GM21576 (cell line): ENCODE measurements at regions not wholly inside any gene's neighbourhood (a gene's known extent, or its start where the extent isn't known, plus 50 kb on each side); places are given as distances from the start of the nearest gene placed in this dataset.
A peak's percentile ranks its signal among the peaks of the same experiment; 100 is the strongest.

Experiments used
- ATAC-seq: cut with Tn5 transposase; IDR thresholded peaks from one replicate; pipeline ENCODE4 v1.9.1; 2021; ENCODE audit warnings: mild to moderate bottlenecking, moderate library complexity; ENCODE audit not compliant: unreplicated experiment

GRCh38 chr1:78351551-78352216 is 139.1 kb upstream of the PTGFR start:
- no peak for ATAC-seq

DNA sequence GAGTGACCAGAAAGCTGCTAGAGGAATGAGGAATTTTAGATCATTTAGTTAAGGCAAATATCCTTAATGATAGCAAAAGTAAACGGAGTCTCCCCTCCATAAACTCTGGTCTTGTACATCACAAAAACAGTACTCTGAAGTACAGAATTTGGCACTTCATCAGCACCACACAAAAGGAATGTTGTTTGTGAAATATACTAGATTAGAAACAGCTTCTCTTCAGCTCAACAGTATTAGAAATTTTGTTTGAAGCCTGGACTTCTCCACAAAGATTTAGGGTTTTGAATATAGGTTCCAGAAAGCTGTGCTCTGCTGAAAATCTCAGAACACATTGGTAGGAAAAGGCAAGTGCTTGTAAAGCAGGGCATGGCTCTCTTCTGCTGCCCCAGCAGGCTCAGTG is 135.1 kb upstream of the PTGFR start:
- ATAC-seq, result no peak

DNA sequence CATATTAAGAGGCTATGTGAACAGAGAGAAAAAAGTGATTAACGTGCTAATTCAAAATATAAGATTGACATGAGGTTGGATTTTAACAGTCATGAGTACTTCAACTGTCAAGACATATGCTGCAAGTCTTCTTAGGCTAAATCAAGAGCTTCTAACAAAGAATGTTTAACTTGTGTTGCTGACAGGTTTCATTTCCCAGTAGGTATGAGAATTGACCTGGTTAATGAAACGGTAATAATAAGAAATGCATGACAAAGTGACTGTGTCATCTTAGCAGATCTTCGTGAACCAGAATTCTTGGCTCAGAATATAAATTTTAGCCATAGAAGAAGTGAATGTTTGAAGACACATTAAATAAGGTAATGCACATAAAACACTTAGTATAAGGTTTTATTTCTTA is 132.6 kb upstream of the PTGFR start:
- no peak for ATAC-seq

- no peak for ATAC-seq
Observed at GRCh38 chr1:78359666-78360065, 131.1 kb upstream of the PTGFR start.

- no peak for ATAC-seq
Observed at GRCh38 chr1:78360584-78360983, 130.2 kb upstream of the PTGFR start.

DNA sequence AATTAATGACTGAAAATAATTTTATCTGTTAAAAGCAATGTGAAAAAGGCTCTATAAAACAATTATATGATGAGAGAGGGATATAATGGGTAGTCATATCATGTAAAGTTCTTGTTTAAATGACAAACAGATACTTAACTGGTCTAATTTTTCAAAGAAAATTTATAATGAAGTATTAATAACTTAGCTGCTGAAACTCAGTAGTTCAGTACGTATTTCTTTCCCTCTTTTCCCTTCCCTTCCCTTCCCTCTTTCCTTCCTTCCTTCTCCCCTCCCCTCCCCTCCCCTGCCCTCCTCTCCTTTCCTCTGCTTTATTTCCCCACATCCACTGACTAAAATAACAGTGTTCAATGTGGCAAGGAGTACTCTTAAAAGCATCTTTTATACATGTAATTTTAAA is 123.1 kb upstream of the PTGFR start:
- no peak for ATAC-seq

DNA sequence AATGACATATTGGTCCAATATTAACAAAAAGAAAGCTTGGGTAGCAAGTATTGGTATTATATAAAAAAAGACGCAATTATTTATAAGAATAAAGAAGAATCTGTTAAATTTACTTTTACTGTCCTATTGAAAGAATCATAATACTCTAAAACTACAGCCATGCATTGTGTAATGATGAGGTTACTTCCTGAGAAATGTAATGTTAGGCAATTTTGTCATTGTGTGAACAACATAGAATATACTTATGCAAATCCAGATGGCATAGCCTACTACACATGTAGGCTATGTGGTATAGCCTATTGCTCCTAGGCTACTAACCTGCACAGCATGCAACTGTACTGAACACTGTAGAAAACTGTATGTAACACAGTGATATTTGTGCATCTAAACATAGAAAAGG is 121.2 kb upstream of the PTGFR start:
- no peak for ATAC-seq

GRCh38 chr1:78370356-78370755 is 120.4 kb upstream of the PTGFR start:
- ATAC-seq, result peak; percentile 78

GRCh38 chr1:78370779-78371482 is 119.8 kb upstream of the PTGFR start:
- ATAC-seq, result no peak

- ATAC-seq, result no peak
Observed at GRCh38 chr1:78373676-78374075, 117.1 kb upstream of the PTGFR start.

GRCh38 chr1:78375996-78376395 is 114.8 kb upstream of the PTGFR start:
- no peak for ATAC-seq

- ATAC-seq, result peak; percentile 91
Observed at GRCh38 chr1:78377356-78377928, 113.3 kb upstream of the PTGFR start.

DNA sequence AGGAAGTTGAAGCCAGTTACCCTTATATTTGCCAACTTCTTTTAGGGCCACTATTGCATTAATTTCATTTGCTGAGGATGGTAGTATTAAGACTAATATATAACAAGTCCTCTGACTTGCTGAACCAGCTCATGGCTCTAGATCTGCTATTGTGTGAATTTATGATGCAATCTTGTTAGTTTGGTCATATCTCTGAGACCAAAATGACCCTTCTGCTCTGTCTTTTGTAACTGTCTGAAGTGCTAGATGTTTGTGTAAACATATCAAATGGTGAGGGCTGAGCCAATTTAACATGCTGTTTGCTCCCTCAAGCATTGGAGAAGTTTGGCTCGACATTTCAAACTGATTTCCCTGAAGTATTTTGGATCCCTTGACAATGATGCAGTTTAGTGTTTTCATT is 106.9 kb upstream of the PTGFR start:
- no peak for ATAC-seq

DNA sequence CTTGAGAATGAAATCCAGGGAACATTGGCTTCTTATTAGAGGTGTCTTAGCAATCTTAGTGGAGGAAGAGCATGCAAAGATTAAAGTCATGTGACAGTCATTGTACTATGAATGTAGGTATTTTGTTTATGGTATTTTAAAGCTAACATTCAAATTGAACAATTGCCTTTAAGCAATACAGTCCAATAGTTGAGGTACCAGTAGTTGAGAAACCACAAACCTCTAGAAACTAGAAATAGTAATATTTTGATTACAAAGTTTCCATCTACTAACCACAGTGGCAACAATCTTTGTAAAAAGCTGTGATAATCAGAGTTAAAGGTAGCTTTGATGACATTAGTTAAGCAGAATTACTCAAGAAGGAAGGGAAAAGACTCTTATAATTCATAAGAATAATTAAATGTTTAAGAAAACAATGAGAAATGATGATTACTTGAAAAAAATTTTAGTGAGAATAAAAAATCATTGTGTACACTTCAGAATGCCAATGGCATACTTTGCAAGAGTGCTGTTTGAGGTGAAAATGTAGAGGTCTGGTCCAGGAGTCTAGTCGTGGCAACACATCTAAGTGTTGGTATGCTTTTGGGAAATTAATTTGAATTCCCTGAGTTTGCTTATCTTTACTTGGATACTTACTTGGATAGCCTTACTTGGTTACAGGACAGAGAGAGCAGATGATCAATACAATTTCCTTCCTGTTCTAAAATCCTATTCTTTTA is 104.9 kb upstream of the PTGFR start:
- ATAC-seq, result peak; percentile 82

DNA sequence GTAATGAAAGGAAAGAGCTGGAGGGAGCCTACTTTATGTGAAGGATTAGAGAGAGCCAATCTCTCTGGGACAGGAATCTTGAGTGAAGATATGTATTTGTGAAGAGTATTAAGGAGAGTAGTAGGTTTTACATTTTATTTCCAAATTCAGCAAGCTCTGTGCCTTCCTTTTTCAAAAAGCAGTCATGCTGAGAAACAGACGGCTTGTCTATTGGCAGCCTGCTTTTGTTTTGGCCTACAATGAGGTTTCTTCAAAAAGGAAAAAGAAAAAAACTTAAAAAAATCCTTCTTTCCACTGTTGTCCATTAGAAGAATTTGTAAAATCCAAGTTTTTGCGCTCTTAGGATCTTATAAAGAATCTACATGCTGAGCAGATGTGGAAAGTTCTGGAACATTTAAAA is 103.6 kb upstream of the PTGFR start:
- ATAC-seq, result no peak

GRCh38 chr1:78387871-78388270 is 102.9 kb upstream of the PTGFR start:
- no peak for ATAC-seq

- ATAC-seq, result no peak
Observed at GRCh38 chr1:78388275-78388674, 102.5 kb upstream of the PTGFR start.

GRCh38 chr1:78401148-78401547 is 89.6 kb upstream of the PTGFR start:
- ATAC-seq, result no peak

GRCh38 chr1:78408192-78408591 is 82.6 kb upstream of the PTGFR start:
- no peak for ATAC-seq

DNA sequence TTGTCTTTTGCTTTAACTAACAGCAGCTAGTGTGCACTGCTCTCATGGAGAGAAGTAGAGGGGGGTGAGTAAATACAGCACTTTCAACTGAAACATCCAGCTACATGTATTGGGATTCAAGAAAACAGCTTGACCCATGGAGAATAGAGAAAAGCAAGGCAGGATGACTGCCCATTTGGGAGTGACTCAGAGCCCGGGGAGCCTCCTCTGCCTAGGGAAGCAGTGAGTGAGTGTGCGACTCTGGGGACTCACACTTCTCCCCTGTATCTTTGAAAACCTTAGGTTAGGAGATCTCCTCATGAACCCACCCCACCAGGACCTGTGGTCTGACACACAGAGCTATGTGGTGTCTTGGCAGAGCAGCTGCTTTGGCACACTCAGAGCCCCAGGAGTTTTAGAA is 82.0 kb upstream of the PTGFR start:
- no peak for ATAC-seq

DNA sequence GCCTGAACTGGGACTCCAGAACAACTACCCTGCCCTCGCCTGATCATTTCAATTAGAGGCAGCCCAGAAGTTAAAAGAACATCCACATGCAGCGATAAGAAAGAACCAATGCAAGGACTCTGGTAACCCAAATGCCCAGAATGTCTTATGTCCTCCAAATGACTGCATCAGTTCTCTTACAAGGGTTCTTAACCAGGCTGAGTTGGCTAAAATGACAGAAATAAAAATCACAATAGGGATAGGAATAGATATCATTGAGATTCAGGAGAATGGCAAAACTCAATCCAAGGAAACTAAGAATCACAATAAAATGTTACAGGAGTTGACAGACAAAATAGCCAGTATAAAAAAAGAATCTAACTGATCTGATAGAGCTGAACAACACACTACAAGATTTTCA is 80.1 kb upstream of the PTGFR start:
- ATAC-seq, result no peak

DNA sequence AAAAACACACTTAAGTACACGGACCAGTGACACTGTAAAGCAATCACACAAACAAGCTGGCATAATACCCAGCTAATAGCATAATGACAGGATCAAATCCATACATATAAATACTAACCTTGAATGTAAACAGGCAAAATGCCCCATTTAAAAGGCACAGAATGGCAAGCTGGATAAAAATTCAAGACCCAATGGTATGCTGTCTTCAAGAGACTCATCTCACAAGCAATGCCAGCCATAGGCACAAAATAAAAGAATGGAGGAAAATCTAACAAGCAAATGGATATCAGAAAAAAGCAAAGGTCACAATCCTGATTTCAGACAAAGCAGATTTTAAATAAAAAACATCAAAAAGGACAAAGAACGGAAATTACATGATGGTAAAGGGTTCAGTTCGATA is 79.1 kb upstream of the PTGFR start:
- no peak for ATAC-seq
